Stimulated activated CD8-positive, alpha-beta memory T cell treated with anti-CD3 and anti-CD28 coated beads, Interleukin-12 subunit alpha, Interleukin-12 subunit beta, amount 100 ng/mL, for 4 hours (primary cell): ENCODE measurements at regions not wholly inside any gene's neighbourhood (a gene's known extent, or its start where the extent isn't known, plus 50 kb on each side); places are given as distances from the start of the nearest gene placed in this dataset.
"Not testable (repeated sequence)": the region's sequence is repeated elsewhere in the genome, so short reads cannot be mapped to it uniquely, and the experiment has no call there.

Experiments
- DNase-seq: peaks from one replicate; pipeline ENCODE4 v3.0.0-alpha.2; 2020; ENCODE audit warnings: low read depth

- DNase-seq = no peak
These were observed 67.7 kb downstream of the SMIM20 start for GRCh38 chr4:25981749-25982148.

GRCh38 chr4:25982962-25983361, 68.9 kb downstream of the SMIM20 start:
- no peak for DNase-seq

GRCh38 chr4:25984266-25984665, 70.2 kb downstream of the SMIM20 start:
- no peak for DNase-seq

GRCh38 chr4:25984796-25985195, 70.8 kb downstream of the SMIM20 start:
- DNase-seq = no peak

GRCh38 chr4:25986807-25987206, 72.8 kb downstream of the SMIM20 start:
- no peak for DNase-seq

- DNase-seq = no peak
These were observed 77.3 kb downstream of the SMIM20 start for GRCh38 chr4:25991340-25991739.

- no peak for DNase-seq
These were observed 79.6 kb downstream of the SMIM20 start for GRCh38 chr4:25993395-25994185.

GRCh38 chr4:25994577-25994976, 80.6 kb downstream of the SMIM20 start:
- not testable (repeated sequence) for DNase-seq

GRCh38 chr4:26000274-26000950, 86.4 kb downstream of the SMIM20 start:
- no peak for DNase-seq

GRCh38 chr4:26001413-26001812, 87.4 kb downstream of the SMIM20 start:
- no peak for DNase-seq

GRCh38 chr4:26001816-26002215, 87.8 kb downstream of the SMIM20 start:
- DNase-seq = no peak

- DNase-seq = no peak
These were observed 89.0 kb downstream of the SMIM20 start for GRCh38 chr4:26003056-26003455.

GRCh38 chr4:26004290-26004689, 90.3 kb downstream of the SMIM20 start:
- DNase-seq = no peak

GRCh38 chr4:26005764-26006163, 91.7 kb downstream of the SMIM20 start:
- no peak for DNase-seq

GRCh38 chr4:26008737-26009136, 94.7 kb downstream of the SMIM20 start:
- no peak for DNase-seq

GRCh38 chr4:26009502-26009901, 95.5 kb downstream of the SMIM20 start:
- DNase-seq = no peak

- no peak for DNase-seq
These were observed 96.3 kb downstream of the SMIM20 start for GRCh38 chr4:26010304-26010703.

- no peak for DNase-seq
These were observed 99.6 kb downstream of the SMIM20 start for GRCh38 chr4:26013629-26014028.

GRCh38 chr4:26015133-26015651, 101.2 kb downstream of the SMIM20 start:
- no peak for DNase-seq

- DNase-seq = no peak
These were observed 101.9 kb downstream of the SMIM20 start for GRCh38 chr4:26015906-26016305.

- no peak for DNase-seq
These were observed 103.5 kb downstream of the SMIM20 start for GRCh38 chr4:26017531-26017930.

- not testable (repeated sequence) for DNase-seq
These were observed 104.1 kb downstream of the SMIM20 start for GRCh38 chr4:26017961-26018700.
